ENCODE measurements at regions not wholly inside any gene's neighbourhood (a gene's known extent, or its start where the extent isn't known, plus 50 kb on each side); places are given as distances from the start of the nearest gene placed in this dataset.

DNA sequence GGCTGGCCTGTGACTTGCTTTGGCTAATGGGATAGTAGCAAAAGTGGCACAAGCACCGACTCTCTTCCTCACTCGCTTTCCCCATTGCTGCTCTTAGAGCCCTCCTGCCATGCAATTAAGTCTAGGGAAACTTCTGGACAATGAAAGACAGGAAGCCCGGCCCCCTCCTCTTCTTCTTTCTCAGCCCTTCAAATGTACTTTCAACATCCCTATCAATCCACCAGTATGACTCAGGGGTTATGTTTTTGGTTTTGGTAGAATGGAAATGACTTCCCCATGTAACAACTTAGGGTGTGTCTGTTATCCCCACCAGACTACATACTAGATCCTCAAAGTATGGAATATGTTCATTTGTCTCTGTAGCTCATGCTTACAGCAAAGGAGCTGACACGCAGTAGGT lies 139.0 kb upstream of the GDF10 start:
- CTCF ChIA-PET = no interaction called here
- Histone ChIP-seq H2AFZ (no peak overlapping the region), H3K9me3 (ENCODE audit: insufficient read depth, low read depth) (no peaks in the 10 kb centered on the region; the same call in 1 of the 2 replicates), H3K4me1 (replicated peaks; ENCODE audit: insufficient read depth) (peaks cover 30% of the 10 kb centered on the region), H3K79me2 (ENCODE audit: low read depth) (no peaks in the 10 kb centered on the region), H3K27me3 (ENCODE audit: insufficient read depth, low read depth) (no peaks in the 10 kb centered on the region), H4K20me1 (ENCODE audit: insufficient read depth) (no peaks in the 10 kb centered on the region), H3K9me2 (ENCODE audit: insufficient read depth) (no peaks in the 10 kb centered on the region), H3K36me3 (ENCODE audit: low read depth) (no peaks in the 10 kb centered on the region), H3F3A (ENCODE audit: insufficient read depth, low read depth) (peaks cover 12% of the 10 kb centered on the region), H3K27ac (no peak overlapping the region), H3K4me3 (no peak overlapping the region), H3K4me2 (no peak overlapping the region)
- no TSS peak for BruUV-seq (replicated peaks)
- DNase-seq = no peak
- no peak for TF ChIP-seq EZH2 (IDR thresholded peaks at IDR 0.05; ENCODE audit: low read depth)
- TF ChIP-seq, protein P1, sequence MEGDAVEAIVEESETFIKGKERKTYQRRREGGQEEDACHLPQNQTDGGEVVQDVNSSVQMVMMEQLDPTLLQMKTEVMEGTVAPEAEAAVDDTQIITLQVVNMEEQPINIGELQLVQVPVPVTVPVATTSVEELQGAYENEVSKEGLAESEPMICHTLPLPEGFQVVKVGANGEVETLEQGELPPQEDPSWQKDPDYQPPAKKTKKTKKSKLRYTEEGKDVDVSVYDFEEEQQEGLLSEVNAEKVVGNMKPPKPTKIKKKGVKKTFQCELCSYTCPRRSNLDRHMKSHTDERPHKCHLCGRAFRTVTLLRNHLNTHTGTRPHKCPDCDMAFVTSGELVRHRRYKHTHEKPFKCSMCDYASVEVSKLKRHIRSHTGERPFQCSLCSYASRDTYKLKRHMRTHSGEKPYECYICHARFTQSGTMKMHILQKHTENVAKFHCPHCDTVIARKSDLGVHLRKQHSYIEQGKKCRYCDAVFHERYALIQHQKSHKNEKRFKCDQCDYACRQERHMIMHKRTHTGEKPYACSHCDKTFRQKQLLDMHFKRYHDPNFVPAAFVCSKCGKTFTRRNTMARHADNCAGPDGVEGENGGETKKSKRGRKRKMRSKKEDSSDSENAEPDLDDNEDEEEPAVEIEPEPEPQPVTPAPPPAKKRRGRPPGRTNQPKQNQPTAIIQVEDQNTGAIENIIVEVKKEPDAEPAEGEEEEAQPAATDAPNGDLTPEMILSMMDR (conservative IDR thresholded peaks at IDR 0.05) = no peak
- intact Hi-C loops (cut with micrococcal nuclease; ENCODE audit: unreplicated experiment) = loop anchor here (10.0 kb wide), 1 partner anchor 116 kb away; no protein-coding TSS in a partner anchor
- POLR2A ChIA-PET (ENCODE audit: unreplicated experiment) = no interaction called here

DNA sequence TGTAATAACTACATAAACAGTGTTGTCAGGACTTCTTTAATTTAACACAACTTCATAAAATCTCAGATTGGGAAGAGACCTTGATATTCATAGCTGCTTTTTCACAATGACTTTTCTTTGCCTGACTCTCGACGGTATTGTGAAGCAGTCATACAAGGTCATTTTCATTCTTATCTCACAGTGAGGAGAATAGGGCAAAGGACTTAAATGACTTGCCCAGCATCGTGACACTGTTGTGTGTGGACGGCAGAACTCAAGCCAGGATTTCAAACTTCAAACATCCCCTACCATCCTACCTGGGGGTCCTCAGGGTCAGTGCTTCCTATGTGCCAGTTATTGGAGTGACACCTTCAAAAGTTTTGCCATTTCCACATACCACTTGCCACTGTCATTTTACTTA lies 138.5 kb upstream of the GDF10 start:
- Histone ChIP-seq H2AFZ (no peak overlapping the region), H3K4me3 (no peak overlapping the region), H3F3A (ENCODE audit: insufficient read depth, low read depth) (peaks cover 12% of the 10 kb centered on the region), H3K27me3 (ENCODE audit: insufficient read depth, low read depth) (no peaks in the 10 kb centered on the region), H3K9me2 (ENCODE audit: insufficient read depth) (no peaks in the 10 kb centered on the region), H3K27ac (no peak overlapping the region), H3K4me2 (no peak overlapping the region), H3K4me1 (replicated peaks; ENCODE audit: insufficient read depth) (peaks cover 35% of the 10 kb centered on the region), H3K79me2 (ENCODE audit: low read depth) (no peaks in the 10 kb centered on the region), H3K36me3 (ENCODE audit: low read depth) (no peaks in the 10 kb centered on the region), H3K9me3 (ENCODE audit: insufficient read depth, low read depth) (peaks cover 1% of the 10 kb centered on the region; the same call in 1 of the 2 replicates), H4K20me1 (ENCODE audit: insufficient read depth) (no peaks in the 10 kb centered on the region)
- no peak for TF ChIP-seq EZH2 (IDR thresholded peaks at IDR 0.05; ENCODE audit: low read depth)
- TF ChIP-seq, protein P1 (conservative IDR thresholded peaks at IDR 0.05) = no peak
- POLR2A ChIA-PET (ENCODE audit: unreplicated experiment) = no interaction called here
- DNase-seq = no peak
- CTCF ChIA-PET = no interaction called here
- no TSS peak for BruUV-seq (replicated peaks)
- intact Hi-C loops (cut with micrococcal nuclease; ENCODE audit: unreplicated experiment) = loop anchor here (10.0 kb wide), 1 partner anchor 117 kb away; no protein-coding TSS in a partner anchor

DNA sequence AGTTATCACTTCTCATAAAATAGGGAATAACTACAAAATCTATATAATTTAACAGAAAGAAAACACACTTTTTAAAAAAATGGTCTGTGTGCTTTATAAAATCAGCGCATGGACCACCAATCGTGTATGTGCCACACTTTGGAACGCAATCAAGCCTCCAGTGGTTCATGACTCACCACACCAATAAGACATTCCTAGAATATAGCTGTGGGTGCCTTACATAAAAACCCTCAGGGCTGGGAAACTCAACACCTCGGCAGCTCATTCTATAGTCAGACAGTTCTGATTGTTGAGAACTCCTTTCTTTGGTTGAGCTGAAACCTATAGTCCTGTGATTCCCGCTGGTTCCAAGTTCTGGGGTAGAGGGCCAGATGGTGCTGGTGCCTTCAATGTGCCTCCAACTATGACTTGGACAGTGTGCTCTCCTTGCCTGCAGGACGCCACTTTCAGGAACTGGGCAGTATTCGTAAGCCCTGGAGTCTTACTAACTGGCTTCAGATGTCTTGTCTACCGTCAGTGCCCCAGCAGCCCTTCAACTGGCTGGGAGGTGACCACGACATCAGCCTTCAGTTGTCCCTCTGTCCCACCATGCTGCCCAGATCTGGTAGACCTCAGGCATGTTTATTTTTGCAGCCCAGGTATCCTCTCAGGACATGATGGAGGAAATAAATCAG lies 135.7 kb upstream of the GDF10 start:
- H3K36me3 ChIP-seq (ENCODE audit: low read depth) = no peaks in the 10 kb centered on the region
- TF ChIP-seq, protein P1 (conservative IDR thresholded peaks at IDR 0.05) = no peak
- TF ChIP-seq EZH2 (IDR thresholded peaks at IDR 0.05; ENCODE audit: low read depth) = no peak
- peak overlapping the region; percentile 52 for H3K27ac ChIP-seq
- H3K9me3 ChIP-seq (ENCODE audit: insufficient read depth, low read depth) = peaks cover 7% of the 10 kb centered on the region; the same call in 1 of the 2 replicates
- H3K4me2 ChIP-seq = peak overlapping the region; percentile 61
- no peak overlapping the region for H2AFZ ChIP-seq
- DNase-seq = peak; percentile 69 to 91
- no peaks in the 10 kb centered on the region for H4K20me1 ChIP-seq (ENCODE audit: insufficient read depth)
- intact Hi-C loops (cut with micrococcal nuclease; ENCODE audit: unreplicated experiment) = loop anchor here (10.0 kb wide), 1 partner anchor 119 kb away; no protein-coding TSS in a partner anchor
- H3K9me2 ChIP-seq (ENCODE audit: insufficient read depth) = no peaks in the 10 kb centered on the region
- H3K4me3 ChIP-seq = no peak overlapping the region
- H3K4me1 ChIP-seq (replicated peaks; ENCODE audit: insufficient read depth) = peaks cover 50% of the 10 kb centered on the region
- H3F3A ChIP-seq (ENCODE audit: insufficient read depth, low read depth) = peaks cover 19% of the 10 kb centered on the region
- no peaks in the 10 kb centered on the region for H3K79me2 ChIP-seq (ENCODE audit: low read depth)
- H3K27me3 ChIP-seq (ENCODE audit: insufficient read depth, low read depth) = no peaks in the 10 kb centered on the region
- ChIA-PET POLR2A (ENCODE audit: unreplicated experiment) (interaction anchor here (0.5 to 0.7 kb wide), 2 partner anchors 68 to 616 kb away, joined by 3 to 4 read pairs; no protein-coding TSS in a partner anchor), CTCF (interaction anchor here (0.9 kb wide), 1 partner anchor 11 kb away, joined by 3 read pairs; no protein-coding TSS in a partner anchor)
- no TSS peak for BruUV-seq (replicated peaks)
